DOHH2 (cell line): ENCODE measurements at regions not wholly inside any gene's neighbourhood (a gene's known extent, or its start where the extent isn't known, plus 50 kb on each side); places are given as distances from the start of the nearest gene placed in this dataset.

Experiments used
- H3F3A ChIP-seq: fragments of 200-600 bp; sonication (generic), shearing (Covaris generic); 2 replicates; pipeline ENCODE4 v1.6.0; 2016; ENCODE audit warnings: antibody characterized with exemption, mild to moderate bottlenecking; ENCODE audit not compliant: control insufficient read depth, insufficient read depth
- H3K27ac ChIP-seq: fragments of 200-600 bp; sonication (generic); 2 replicates; pipeline ENCODE4 v1.5.1; 2014; ENCODE audit warnings: low read depth, mild to moderate bottlenecking, low read length, moderate library complexity
- H3K27me3 ChIP-seq: fragments of 200-600 bp; sonication (generic); 2 replicates; pipeline ENCODE4 v1.6.1; 2014; ENCODE audit warnings: mild to moderate bottlenecking, low read length, mixed read lengths; ENCODE audit not compliant: control insufficient read depth
- H3K36me3 ChIP-seq: fragments of 200-600 bp; sonication (generic); 2 replicates; pipeline ENCODE4 v1.6.1; 2014; ENCODE audit warnings: mild to moderate bottlenecking, low read length, moderate library complexity, mixed read lengths; ENCODE audit not compliant: control insufficient read depth
- H3K4me1 ChIP-seq: fragments of 200-600 bp; sonication (generic); 2 replicates; pipeline ENCODE4 v1.6.1; 2014; ENCODE audit warnings: mild to moderate bottlenecking, low read length, mixed read lengths; ENCODE audit not compliant: control insufficient read depth
- H3K4me2 ChIP-seq: fragments of 200-600 bp; sonication (generic); 2 replicates; pipeline ENCODE4 v1.6.0; 2014; ENCODE audit warnings: mild to moderate bottlenecking, low read length, moderate library complexity
- H3K4me3 ChIP-seq: fragments of 200-600 bp; sonication (generic); 2 replicates; pipeline ENCODE4 v1.5.1; 2014; ENCODE audit warnings: mild to moderate bottlenecking, low read length, mixed read lengths
- H3K79me2 ChIP-seq: fragments of 200-600 bp; sonication (generic); 2 replicates; pipeline ENCODE4 v1.6.1; 2014; ENCODE audit warnings: mild to moderate bottlenecking, low read length, mixed read lengths; ENCODE audit not compliant: control insufficient read depth
- H3K9me2 ChIP-seq: fragments of 200-600 bp; sonication (generic); replicated peaks from 2 replicates; pipeline ENCODE4 v1.6.1; 2014; ENCODE audit warnings: mild to moderate bottlenecking, low read length, mixed read lengths; ENCODE audit not compliant: control insufficient read depth
- H3K9me3 ChIP-seq: fragments of 200-600 bp; sonication (generic); 2 replicates; pipeline ENCODE4 v1.6.1; 2014; ENCODE audit warnings: antibody characterized with exemption, low read length, mixed read lengths; ENCODE audit not compliant: control insufficient read depth, insufficient read depth
- H4K20me1 ChIP-seq: fragments of 200-600 bp; sonication (generic); 2 replicates; pipeline ENCODE4 v1.6.0; 2014; ENCODE audit warnings: low read depth, mild to moderate bottlenecking, antibody characterized with exemption, low read length, moderate library complexity; ENCODE audit not compliant: control insufficient read depth, insufficient read depth
- EZH2phosphoT487 ChIP-seq: fragments of 200-600 bp; sonication (generic); IDR thresholded peaks from 2 replicates; pipeline ENCODE4 v1.6.1; 2017; ENCODE audit warnings: borderline replicate concordance, mild to moderate bottlenecking, antibody characterized with exemption, low read length, moderate library complexity, mixed read lengths
- TF ChIP-seq, protein P1 (sequence below): fragments of 200-600 bp; sonication (generic); IDR thresholded peaks from one replicate; pipeline ENCODE4 v1.5.1; 2014; ENCODE audit warnings: antibody characterized with exemption, mild to moderate bottlenecking, low read depth, low read length; ENCODE audit not compliant: poor library complexity, severe bottlenecking

DNA sequence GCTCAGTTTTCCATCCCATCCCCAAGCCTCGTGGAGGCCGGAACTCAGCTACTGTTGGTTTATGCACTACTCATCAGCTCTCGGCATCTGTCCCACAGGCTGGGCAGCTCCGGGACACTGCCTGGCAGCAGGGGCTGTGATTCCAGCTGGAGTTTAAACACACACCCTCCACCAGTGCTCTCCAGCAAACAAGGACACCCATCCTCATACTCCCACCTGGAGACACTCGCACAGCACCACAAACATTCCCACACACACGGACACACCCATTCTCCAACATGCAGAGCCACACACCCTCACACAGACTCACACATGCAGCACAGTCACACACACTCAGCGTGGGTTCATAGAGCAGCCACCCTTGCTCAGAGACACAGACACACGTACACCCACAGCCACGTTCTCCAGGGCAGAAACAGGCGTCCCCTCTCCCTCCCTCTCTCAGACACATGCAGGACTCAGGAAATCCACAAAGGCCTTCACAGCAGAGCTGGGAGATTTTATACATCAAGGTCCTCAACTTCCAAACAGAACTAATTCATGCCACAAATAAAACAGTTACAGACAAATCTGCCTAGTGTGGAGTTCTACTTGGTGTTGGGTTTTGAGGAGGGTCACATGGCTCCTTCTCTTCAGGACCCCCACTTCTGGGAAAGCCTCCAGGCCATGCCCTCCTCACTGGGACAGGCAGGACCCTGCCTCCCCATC is 785.4 kb downstream of the UQCRFS1 start:
- H3F3A ChIP-seq: no peaks in the 10 kb centered on the region
- H3K36me3 ChIP-seq: no peaks in the 10 kb centered on the region
- H3K27me3 ChIP-seq: no peaks in the 10 kb centered on the region
- no peaks in the 10 kb centered on the region for H3K4me1 ChIP-seq
- peaks cover 3% of the 10 kb centered on the region; the same call in 1 of the 2 replicates for H3K9me3 ChIP-seq
- no peaks in the 10 kb centered on the region for H4K20me1 ChIP-seq
- H3K27ac ChIP-seq: no peak overlapping the region
- no peaks in the 10 kb centered on the region for H3K79me2 ChIP-seq
- no peaks in the 10 kb centered on the region for H3K9me2 ChIP-seq
- no peak overlapping the region for H3K4me3 ChIP-seq
- no peak overlapping the region for H3K4me2 ChIP-seq
- TF ChIP-seq, protein P1, sequence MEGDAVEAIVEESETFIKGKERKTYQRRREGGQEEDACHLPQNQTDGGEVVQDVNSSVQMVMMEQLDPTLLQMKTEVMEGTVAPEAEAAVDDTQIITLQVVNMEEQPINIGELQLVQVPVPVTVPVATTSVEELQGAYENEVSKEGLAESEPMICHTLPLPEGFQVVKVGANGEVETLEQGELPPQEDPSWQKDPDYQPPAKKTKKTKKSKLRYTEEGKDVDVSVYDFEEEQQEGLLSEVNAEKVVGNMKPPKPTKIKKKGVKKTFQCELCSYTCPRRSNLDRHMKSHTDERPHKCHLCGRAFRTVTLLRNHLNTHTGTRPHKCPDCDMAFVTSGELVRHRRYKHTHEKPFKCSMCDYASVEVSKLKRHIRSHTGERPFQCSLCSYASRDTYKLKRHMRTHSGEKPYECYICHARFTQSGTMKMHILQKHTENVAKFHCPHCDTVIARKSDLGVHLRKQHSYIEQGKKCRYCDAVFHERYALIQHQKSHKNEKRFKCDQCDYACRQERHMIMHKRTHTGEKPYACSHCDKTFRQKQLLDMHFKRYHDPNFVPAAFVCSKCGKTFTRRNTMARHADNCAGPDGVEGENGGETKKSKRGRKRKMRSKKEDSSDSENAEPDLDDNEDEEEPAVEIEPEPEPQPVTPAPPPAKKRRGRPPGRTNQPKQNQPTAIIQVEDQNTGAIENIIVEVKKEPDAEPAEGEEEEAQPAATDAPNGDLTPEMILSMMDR: no peak
- no peak for TF ChIP-seq EZH2phosphoT487

DNA sequence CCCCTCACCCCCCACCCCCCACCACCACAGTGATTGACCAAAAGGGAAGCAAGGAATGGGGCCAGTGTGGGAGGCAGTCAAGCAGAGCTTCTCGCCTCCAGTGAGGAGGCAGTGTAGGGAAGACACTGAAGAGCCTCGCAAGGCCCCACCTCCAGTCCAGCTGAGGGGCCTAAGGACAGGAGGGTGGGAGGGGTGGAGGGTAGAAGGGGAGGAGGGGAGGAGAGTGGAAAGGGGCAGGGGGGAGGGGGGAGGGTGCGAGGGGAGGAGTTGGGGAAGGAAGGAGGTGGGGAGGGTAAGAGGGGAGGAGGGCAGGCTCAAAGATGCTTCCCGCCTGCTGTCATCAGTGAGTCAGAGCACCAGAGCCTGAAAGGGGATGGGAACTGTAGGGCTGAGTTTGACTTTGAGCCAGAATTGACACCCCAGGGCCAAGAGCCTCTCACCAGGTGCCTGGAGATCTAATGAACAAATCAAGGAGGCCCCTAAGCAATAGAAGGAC is 786.2 kb downstream of the UQCRFS1 start:
- Histone ChIP-seq H3K36me3 (no peaks in the 10 kb centered on the region), H3K4me3 (no peak overlapping the region), H3K27ac (no peak overlapping the region), H3K4me2 (no peak overlapping the region), H3K79me2 (no peaks in the 10 kb centered on the region), H3K9me3 (peaks cover 3% of the 10 kb centered on the region; the same call in 1 of the 2 replicates), H3F3A (no peaks in the 10 kb centered on the region), H4K20me1 (no peaks in the 10 kb centered on the region), H3K4me1 (no peaks in the 10 kb centered on the region), H3K27me3 (no peaks in the 10 kb centered on the region), H3K9me2 (no peaks in the 10 kb centered on the region)
- TF ChIP-seq EZH2phosphoT487: no peak
- TF ChIP-seq, protein P1: no peak

DNA sequence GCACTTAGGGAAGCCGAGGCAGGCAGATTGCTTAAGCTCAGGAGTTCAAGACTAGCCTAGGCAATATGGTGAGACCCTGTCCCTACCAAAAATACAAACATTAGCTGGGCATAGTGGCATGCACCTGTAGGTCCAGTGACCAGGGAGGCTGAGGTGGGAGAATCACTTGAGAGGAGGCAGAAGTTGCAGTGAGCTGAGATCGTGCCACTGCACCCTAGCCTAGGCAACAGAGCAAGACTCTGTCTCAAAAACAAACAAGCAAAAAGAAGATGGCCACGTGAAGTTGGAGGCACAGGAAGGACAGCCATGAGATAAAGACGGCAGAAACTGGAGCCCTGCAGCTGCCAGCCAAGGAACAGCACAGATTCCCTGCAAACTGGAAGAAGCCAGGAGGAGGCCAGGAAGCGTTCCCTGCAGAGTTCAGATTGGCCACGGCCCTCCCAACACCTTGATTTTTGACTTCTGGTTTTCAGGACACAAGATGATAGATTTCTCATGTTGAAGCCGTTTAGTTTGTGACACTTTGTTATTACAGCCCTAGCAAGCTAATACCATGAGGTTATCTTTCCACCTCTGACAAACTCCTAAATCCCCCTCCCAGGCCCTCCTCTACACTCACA is 786.7 kb downstream of the UQCRFS1 start:
- Histone ChIP-seq H3K4me1 (no peaks in the 10 kb centered on the region), H3K4me2 (no peak overlapping the region), H3K79me2 (no peaks in the 10 kb centered on the region), H3K9me3 (peaks cover 3% of the 10 kb centered on the region; the same call in 1 of the 2 replicates), H3K36me3 (no peaks in the 10 kb centered on the region), H4K20me1 (no peaks in the 10 kb centered on the region), H3K4me3 (no peak overlapping the region), H3K27me3 (no peaks in the 10 kb centered on the region), H3K9me2 (no peaks in the 10 kb centered on the region), H3F3A (no peaks in the 10 kb centered on the region), H3K27ac (no peak overlapping the region)
- TF ChIP-seq EZH2phosphoT487: no peak
- TF ChIP-seq, protein P1: no peak
